Superior temporal gyrus (tissue), 1 donor: ENCODE measurements at regions not wholly inside any gene's neighbourhood (a gene's known extent, or its start where the extent isn't known, plus 50 kb on each side); places are given as distances from the start of the nearest gene placed in this dataset.
"Not testable (repeated sequence)": the region's sequence is repeated elsewhere in the genome, so short reads cannot be mapped to it uniquely, and the experiment has no call there.

Source experiments
- DNase-seq: peaks from one replicate; pipeline ENCODE4 v3.0.0-alpha.2; 2016; ENCODE audit errors: extremely low spot score

GRCh38 chr3:191869738-191870415 is 408.9 kb downstream of the PYDC2 start:
- DNase-seq = no peak

DNA sequence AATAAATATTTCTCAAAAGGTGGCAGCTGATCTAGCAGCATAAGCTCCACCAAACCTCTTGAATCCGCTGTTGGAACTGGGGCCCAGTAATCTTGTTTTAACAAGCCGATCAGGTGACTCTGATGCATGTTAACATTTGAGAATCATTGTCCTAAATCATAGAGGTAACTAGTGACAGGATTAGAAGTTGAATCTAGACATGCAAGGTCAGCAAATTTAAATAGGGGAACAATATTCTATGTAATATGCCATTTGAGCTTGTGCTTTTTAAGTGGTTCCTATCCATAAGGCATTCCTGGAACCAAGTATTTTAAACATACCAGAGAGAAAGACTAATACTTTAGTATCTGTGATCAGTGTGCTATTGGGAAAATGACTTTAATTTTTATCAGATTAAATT is 412.8 kb downstream of the PYDC2 start:
- no peak for DNase-seq

- no peak for DNase-seq
Measured at GRCh38 chr3:191882289-191882688, 421.3 kb downstream of the PYDC2 start.

GRCh38 chr3:191884132-191884531 is 423.2 kb downstream of the PYDC2 start:
- no peak for DNase-seq

GRCh38 chr3:191889106-191889505 is 428.1 kb downstream of the PYDC2 start:
- DNase-seq = no peak

GRCh38 chr3:191889756-191890155 is 428.8 kb downstream of the PYDC2 start:
- no peak for DNase-seq

DNA sequence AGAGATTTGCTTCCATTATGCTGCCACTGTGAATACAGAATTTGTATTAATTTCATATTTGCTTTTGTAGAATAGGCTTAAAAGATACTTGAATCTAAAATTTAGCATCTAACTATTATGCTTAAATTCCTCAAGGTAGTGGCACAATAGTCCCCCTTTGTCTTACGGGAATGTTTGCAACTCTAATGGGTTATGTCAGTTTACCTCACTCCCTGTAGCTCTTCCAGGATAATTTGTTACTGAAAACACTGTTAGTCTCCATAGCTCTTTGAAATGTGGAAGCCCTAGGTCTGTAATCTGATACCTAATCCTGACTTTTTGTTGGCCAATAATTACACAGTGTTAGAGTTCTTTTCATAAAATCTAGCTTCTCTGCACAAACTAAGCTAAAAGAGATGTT is 433.4 kb downstream of the PYDC2 start:
- DNase-seq = no peak

DNA sequence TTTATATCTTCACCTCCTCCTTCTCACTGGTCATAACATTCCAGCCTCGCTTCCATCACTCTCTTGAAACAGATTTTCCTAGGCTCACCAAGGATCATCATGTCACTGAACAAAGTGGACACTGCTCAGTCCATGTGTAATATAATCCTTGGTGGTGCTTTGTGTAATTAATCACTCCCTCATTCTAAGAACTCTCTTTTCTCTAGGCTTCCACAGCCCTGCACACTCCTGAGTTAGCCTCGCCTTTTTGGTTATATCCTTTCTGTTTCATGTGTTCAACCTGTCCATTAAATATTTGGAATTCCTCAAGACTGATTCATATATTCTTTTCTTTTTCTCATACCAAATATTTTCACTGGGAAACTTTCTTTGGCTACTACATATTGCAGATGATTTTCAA is 440.8 kb downstream of the PYDC2 start:
- no peak for DNase-seq

- no peak for DNase-seq
Measured at GRCh38 chr3:191912616-191913204, 451.7 kb downstream of the PYDC2 start.

DNA sequence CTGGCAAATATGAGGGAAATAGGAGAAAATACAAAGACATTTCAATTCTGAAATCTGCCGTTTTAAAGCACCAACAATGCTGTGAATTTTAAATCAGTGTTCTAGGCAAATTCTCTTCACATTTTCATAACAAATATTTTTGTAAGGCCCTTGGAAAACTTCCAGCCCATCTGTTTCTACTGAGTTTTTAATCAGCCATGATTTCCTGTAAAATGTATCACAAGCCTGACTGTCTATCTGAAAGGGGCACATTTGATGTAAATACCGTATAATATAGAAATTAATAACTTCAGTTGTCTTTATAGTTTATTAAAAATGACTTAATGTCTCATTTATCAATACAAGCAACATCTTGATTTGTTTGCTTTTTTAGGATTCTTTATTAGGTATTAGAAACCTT is 454.7 kb downstream of the PYDC2 start:
- DNase-seq = peak; percentile 27

DNA sequence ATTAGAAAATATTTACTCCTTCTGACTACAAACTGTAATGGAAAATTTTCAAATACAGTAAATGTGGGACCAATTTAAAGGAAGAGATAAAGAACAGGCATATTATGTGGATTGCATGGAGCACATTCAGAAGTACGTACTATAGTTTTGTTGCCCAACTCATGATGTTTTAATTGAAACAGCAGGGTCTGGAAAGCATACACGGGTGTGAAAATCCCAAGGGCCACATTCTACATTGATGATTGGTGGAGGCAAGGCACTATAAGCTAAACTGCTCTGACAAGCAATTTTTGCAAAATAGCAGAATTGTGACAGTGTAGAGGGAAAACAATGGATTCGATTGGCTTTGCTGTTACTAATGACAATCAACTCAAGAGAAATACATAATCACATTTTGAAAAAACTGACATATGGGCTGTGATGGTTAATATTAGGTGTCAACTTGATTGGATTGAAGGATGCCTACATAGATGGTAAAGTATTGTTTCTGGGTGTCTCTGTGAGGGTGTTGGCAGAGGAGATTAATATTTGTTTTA is 458.6 kb downstream of the PYDC2 start:
- DNase-seq = no peak

GRCh38 chr3:191922570-191922969 is 461.6 kb downstream of the PYDC2 start:
- no peak for DNase-seq

GRCh38 chr3:191927183-191927817 is 466.3 kb downstream of the PYDC2 start:
- DNase-seq = not testable (repeated sequence)

GRCh38 chr3:191927998-191928397 is 467.0 kb downstream of the PYDC2 start:
- DNase-seq = not testable (repeated sequence)

DNA sequence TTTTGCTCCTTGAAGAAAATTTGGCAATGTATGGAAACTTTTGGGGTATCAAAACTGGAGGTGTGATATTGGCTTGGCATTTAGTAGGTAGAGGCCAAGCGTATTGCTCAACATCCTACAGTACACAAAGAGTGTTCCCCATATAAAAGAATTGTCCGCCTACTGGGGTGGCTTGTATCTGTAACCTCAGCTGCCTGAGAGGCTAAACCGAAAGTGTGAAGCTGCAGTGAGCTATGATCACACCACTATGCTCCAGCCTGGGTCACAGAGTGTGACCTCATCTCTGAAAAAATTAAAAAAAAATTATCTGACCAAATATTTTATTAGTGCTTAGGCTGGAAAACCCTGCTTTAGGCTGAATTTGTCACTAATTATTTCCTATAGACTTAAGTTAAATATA is 483.9 kb downstream of the PYDC2 start:
- no peak for DNase-seq

DNA sequence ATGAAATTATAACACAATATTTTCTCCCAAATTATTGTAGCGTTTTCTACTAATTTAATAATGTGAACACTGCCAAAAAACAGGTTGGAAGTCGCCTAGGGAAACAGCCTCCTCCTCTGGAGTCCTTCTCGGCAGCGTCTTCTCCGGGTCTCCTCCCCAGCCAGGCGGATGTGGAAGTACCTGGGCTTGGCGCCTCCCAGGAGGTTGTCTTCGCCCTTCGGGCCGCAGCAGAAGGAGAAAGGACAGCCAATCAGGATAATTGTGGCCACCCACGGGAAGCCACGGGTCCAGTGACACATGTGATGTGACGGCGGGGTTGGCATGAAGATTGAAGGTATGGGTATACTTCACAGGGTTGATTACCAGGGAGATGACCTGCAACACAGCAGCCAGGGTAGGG is 491.2 kb downstream of the PYDC2 start:
- no peak for DNase-seq

DNA sequence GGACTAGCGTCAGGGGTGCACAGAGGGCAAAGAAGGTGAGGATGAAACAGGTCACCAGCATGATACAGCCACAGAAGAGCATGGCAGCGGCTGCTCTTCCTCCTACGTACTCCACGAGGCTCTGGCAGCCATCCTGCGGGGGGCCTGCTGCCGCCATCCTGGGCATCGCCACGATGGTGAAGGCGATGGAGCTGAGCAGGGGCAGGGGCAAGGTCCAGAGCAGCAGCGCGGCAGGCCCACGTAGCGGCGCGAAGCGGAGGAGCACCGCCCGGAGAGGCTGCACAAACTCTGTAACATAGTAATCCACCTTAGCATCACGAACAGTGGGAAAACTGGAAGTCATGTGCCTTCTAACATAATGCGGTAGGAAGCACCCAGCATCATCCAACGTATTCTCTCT is 491.6 kb downstream of the PYDC2 start:
- no peak for DNase-seq

- DNase-seq = no peak
Measured at GRCh38 chr3:191958980-191959671, 498.2 kb downstream of the PYDC2 start.

GRCh38 chr3:191959876-191960413 is 499.0 kb downstream of the PYDC2 start:
- no peak for DNase-seq

- no peak for DNase-seq
Measured at GRCh38 chr3:191961022-191961421, 500.1 kb downstream of the PYDC2 start.

DNA sequence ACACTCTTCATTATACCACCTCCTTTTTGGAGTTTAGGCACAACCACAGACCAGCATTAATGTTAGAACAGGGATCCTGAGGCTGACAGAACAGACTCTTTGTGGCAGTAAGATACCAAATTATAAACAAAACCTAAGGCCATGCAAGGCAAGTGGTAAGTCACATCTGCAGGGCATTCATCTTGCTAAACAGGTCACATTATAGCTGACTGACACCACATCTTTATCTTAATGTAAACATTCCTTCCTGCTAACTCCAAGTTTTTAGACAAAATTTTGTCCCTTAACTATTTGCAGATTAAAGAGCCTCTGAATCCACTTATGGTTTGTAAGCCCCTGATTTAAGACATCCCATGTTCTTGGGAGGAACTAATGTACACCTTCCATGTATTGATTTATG is 500.6 kb downstream of the PYDC2 start:
- no peak for DNase-seq

DNA sequence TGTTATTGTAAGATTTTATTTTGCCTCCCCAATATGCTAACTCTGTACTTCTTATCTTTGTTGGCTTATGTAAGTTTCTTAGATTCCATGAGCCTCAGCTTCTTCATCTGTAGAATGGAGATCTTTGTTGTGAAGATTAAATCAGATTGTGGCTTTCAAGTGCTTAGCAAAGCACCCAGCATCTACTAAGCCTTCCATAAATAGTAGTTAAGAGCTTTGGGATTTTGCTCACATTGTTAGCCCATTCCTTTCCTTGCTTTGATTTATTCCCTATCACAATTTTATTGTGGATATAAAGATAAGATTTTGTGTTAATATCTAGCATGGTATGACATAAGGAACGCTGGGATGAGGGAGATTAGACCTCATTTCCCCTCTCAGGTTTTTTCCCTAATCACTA is 501.4 kb downstream of the PYDC2 start:
- no peak for DNase-seq
